GM12878 (cell line): ENCODE measurements at regions not wholly inside any gene's neighbourhood (a gene's known extent, or its start where the extent isn't known, plus 50 kb on each side); places are given as distances from the start of the nearest gene placed in this dataset.

Experiments used
- ATAC-seq: fragments of 200-7000 bp; cut with Tn5 transposase; 3 replicates; pipeline ENCODE4 v1.9.1; 2020; ENCODE audit warnings: mild to moderate bottlenecking, moderate library complexity
- BruUV-seq: library from RNA; stranded (reverse); fragments of 400-500 nt; replicated peaks from 2 replicates; lab custom pipeline; 2021; lab: Mats Ljungman, UMichigan
- CTCF ChIA-PET: fragments of 300-600 bp; sonication (Branson Sonifier 250); formaldehyde crosslinking; extraction: SDS; loops from one replicate; lab custom pipeline; 2021; ENCODE audit warnings: inconsistent platforms; lab: Yijun Ruan, JAX
- POLR2A ChIA-PET: fragments of 350-600 bp; formaldehyde crosslinking; extraction: SDS; loops from one replicate; lab custom pipeline; 2021; ENCODE audit warnings: inconsistent platforms; lab: Charles Lee
- RAD21 ChIA-PET: fragments of 300-600 bp; sonication (Branson Sonifier 250); formaldehyde crosslinking; loops from one replicate; lab custom pipeline; 2023; ENCODE audit warnings: antibody characterized with exemption; ENCODE audit not compliant: unreplicated experiment; lab: Charles Lee
- SMC1A ChIA-PET: fragments of 300-600 bp; sonication (Branson Sonifier 250); formaldehyde crosslinking; loops from one replicate; lab custom pipeline; 2023; ENCODE audit not compliant: unreplicated experiment, uncharacterized antibody; lab: Charles Lee
- DNase-seq: peaks from one replicate; pipeline ENCODE4 v3.0.0-alpha.2; 2011; ENCODE audit warnings: low read depth, low spot score
- FAIRE-seq: peaks from 3 replicates; lab custom pipeline; 2011; peaks lifted over from hg19 to GRCh38; lab: Jason Lieb, UNC
- H2AFZ ChIP-seq: 2 replicates; pipeline ENCODE4 v1.6.0; 2011; ENCODE audit warnings: low read depth, low read length, control low read depth; ENCODE audit not compliant: control insufficient read depth
- H3K27ac ChIP-seq: 2 replicates; pipeline ENCODE4 v1.5.1; 2011; ENCODE audit warnings: control low read depth; ENCODE audit not compliant: control insufficient read depth, insufficient read depth
- H3K27me3 ChIP-seq, 2 experiments: replicated peaks in 1 of 2; 2 replicates each; pipeline versions ENCODE4 v1.6.0 to v1.6.1; 2011; ENCODE audit warnings: low read length in 1 of 2; ENCODE audit not compliant: control insufficient read depth in 2 of 2, insufficient read depth in 2 of 2
- H3K36me3 ChIP-seq, 2 experiments: 2 replicates each; pipeline ENCODE4 v1.5.1; 2011; ENCODE audit warnings: low read length in 1 of 2; ENCODE audit not compliant: control insufficient read depth in 2 of 2, insufficient read depth in 2 of 2
- H3K4me1 ChIP-seq: 2 replicates; pipeline ENCODE4 v1.6.1; 2011; ENCODE audit warnings: mild to moderate bottlenecking, low read length, moderate library complexity, mixed read lengths; ENCODE audit not compliant: control insufficient read depth, insufficient read depth
- H3K4me2 ChIP-seq: 2 replicates; pipeline ENCODE4 v1.6.0; 2011; ENCODE audit warnings: control low read depth; ENCODE audit not compliant: control insufficient read depth, insufficient read depth
- H3K4me3 ChIP-seq: fragments of 200-600 bp; sonication (generic); 2 replicates; pipeline ENCODE4 v1.5.1; 2016
- H3K79me2 ChIP-seq: 2 replicates; pipeline ENCODE4 v1.6.0; 2011; ENCODE audit warnings: low read length; ENCODE audit not compliant: control insufficient read depth, insufficient read depth
- H3K9ac ChIP-seq: 2 replicates; pipeline ENCODE4 v1.8.0; 2011; ENCODE audit warnings: low read length, control low read depth, mixed read lengths; ENCODE audit not compliant: control insufficient read depth, insufficient read depth
- H3K9me3 ChIP-seq: replicated peaks from 3 replicates; pipeline ENCODE4 v1.5.1; 2011; ENCODE audit warnings: mild to moderate bottlenecking, low read length; ENCODE audit not compliant: control insufficient read depth, insufficient read depth
- H4K20me1 ChIP-seq: 2 replicates; pipeline ENCODE4 v1.6.0; 2011; ENCODE audit not compliant: control insufficient read depth, insufficient read depth
- BRCA1 ChIP-seq: IDR thresholded peaks from 2 replicates; pipeline ENCODE4 v1.6.1; 2011; ENCODE audit warnings: low read depth, low read length, improper control_type of control experiment
- KLF5 ChIP-seq: fragments of 450-650 bp; IDR thresholded peaks from 2 replicates; pipeline ENCODE4 v1.6.1; 2014; ENCODE audit warnings: mild to moderate bottlenecking; ENCODE audit not compliant: partially characterized antibody
- NR2C1 ChIP-seq: fragments of 450-650 bp; IDR thresholded peaks from 2 replicates; pipeline ENCODE4 v1.6.1; 2017; ENCODE audit warnings: antibody characterized with exemption, mild to moderate bottlenecking, moderate library complexity
- POU2F2 ChIP-seq: IDR thresholded peaks from 3 replicates; pipeline ENCODE4 v1.6.1; 2011; ENCODE audit warnings: low read depth, mild to moderate bottlenecking, low read length, borderline replicate concordance
- RAD21 ChIP-seq: IDR thresholded peaks from 2 replicates; pipeline ENCODE4 v1.6.1; 2011; ENCODE audit warnings: mild to moderate bottlenecking, low read depth, low read length, moderate library complexity; ENCODE audit not compliant: insufficient read depth
- TARDBP ChIP-seq: IDR thresholded peaks from 2 replicates; pipeline ENCODE4 v1.6.1; 2016; ENCODE audit warnings: borderline replicate concordance
- TCF12 ChIP-seq: IDR thresholded peaks from 2 replicates; pipeline ENCODE4 v1.6.1; 2011; ENCODE audit warnings: low read depth, mild to moderate bottlenecking, low read length
- ZNF274 ChIP-seq: IDR thresholded peaks from one replicate; pipeline ENCODE4 v1.8.0; 2011; ENCODE audit not compliant: insufficient read length, insufficient read depth
- WGBS: methylation state at CpG from one replicate; pipeline ENCODE4 v1.1.6; 2016; ENCODE audit warnings: low lambda C conversion rate; ENCODE audit not compliant: insufficient replicate concordance, insufficient coverage; ENCODE audit errors: missing lambda C conversion rate; 5-methylcytosine and 5-hydroxymethylcytosine counted together
- in situ Hi-C: fragments of 300-500 bp; cut with MboI; formaldehyde crosslinking; loops from 9 replicates; pipeline ENCODE4 v1.14.3; 2018; ENCODE audit warnings: mixed read lengths
- intact Hi-C: fragments of 100-400 bp; cut with micrococcal nuclease; formaldehyde crosslinking; loops from one replicate; pipeline ENCODE4 v1.14.2; 2022; ENCODE audit not compliant: unreplicated experiment
- TF ChIP-seq, protein P1 (sequence below): fragments of 450-650 bp; IDR thresholded peaks from 2 replicates; pipeline ENCODE4 v1.6.1; 2018; ENCODE audit warnings: borderline replicate concordance, mild to moderate bottlenecking; ENCODE audit not compliant: partially characterized antibody
- TF ChIP-seq, protein P2 (sequence below): IDR thresholded peaks from 2 replicates; pipeline ENCODE4 v1.6.1; 2012; ENCODE audit warnings: low read depth, low read length, improper control_type of control experiment

- ChIA-PET POLR2A (no interaction called here), RAD21 (no interaction called here), SMC1A (no interaction called here), CTCF (no interaction called here)
- Histone ChIP-seq H3K4me3 (no peak overlapping the region), H3K9ac (no peak overlapping the region), H4K20me1 (no peaks in the 10 kb centered on the region), H3K27me3 (no peaks in the 10 kb centered on the region), H3K36me3 (no peaks in the 10 kb centered on the region), H3K79me2 (no peaks in the 10 kb centered on the region), H3K4me1 (no peaks in the 10 kb centered on the region; the same call in 1 of the 2 replicates), H2AFZ (no peak overlapping the region), H3K27ac (no peak overlapping the region), H3K9me3 (no peaks in the 10 kb centered on the region; the same call in 2 of the 3 replicates), H3K4me2 (no peak overlapping the region)
- DNase-seq: no peak
- in situ Hi-C loops: no loop called here
- no peak for FAIRE-seq
- intact Hi-C loops: no loop called here
- TF ChIP-seq, protein P1, sequence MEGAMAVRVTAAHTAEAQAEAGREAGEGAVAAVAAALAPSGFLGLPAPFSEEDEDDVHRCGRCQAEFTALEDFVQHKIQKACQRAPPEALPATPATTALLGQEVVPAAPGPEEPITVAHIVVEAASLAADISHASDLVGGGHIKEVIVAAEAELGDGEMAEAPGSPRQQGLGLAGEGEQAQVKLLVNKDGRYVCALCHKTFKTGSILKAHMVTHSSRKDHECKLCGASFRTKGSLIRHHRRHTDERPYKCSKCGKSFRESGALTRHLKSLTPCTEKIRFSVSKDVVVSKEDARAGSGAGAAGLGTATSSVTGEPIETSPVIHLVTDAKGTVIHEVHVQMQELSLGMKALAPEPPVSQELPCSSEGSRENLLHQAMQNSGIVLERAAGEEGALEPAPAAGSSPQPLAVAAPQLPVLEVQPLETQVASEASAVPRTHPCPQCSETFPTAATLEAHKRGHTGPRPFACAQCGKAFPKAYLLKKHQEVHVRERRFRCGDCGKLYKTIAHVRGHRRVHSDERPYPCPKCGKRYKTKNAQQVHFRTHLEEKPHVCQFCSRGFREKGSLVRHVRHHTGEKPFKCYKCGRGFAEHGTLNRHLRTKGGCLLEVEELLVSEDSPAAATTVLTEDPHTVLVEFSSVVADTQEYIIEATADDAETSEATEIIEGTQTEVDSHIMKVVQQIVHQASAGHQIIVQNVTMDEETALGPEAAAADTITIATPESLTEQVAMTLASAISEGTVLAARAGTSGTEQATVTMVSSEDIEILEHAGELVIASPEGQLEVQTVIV: no peak
- TF ChIP-seq KLF5: no peak
- TF ChIP-seq NR2C1: no peak
- TF ChIP-seq RAD21: no peak
- no peak for TF ChIP-seq BRCA1
- no peak for TF ChIP-seq TCF12
- no peak for TF ChIP-seq TARDBP
- TF ChIP-seq POU2F2: no peak
- no peak for TF ChIP-seq ZNF274
- TF ChIP-seq, protein P2, sequence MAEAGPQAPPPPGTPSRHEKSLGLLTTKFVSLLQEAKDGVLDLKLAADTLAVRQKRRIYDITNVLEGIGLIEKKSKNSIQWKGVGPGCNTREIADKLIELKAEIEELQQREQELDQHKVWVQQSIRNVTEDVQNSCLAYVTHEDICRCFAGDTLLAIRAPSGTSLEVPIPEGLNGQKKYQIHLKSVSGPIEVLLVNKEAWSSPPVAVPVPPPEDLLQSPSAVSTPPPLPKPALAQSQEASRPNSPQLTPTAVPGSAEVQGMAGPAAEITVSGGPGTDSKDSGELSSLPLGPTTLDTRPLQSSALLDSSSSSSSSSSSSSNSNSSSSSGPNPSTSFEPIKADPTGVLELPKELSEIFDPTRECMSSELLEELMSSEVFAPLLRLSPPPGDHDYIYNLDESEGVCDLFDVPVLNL: no peak
- WGBS: 95% methylated on average over 1 of the region's 1 CpG
- no peak for ATAC-seq
- no TSS peak for BruUV-seq
Measured at GRCh38 chr1:59126366-59126765, 170.5 kb upstream of the FGGY start.
